ENCODE measurements at regions not wholly inside any gene's neighbourhood (a gene's known extent, or its start where the extent isn't known, plus 50 kb on each side); places are given as distances from the start of the nearest gene placed in this dataset.

GRCh38 chr13:87080100-87080779 lies 590.9 kb upstream of the SLITRK5 start:
- no peak overlapping the region for H3K4me3 ChIP-seq (ENCODE audit: low read length)
- no peak for TF ChIP-seq CTCF (conservative IDR thresholded peaks at IDR 0.05; ENCODE audit: low read depth, low read length)
- DNase-seq (ENCODE audit: low read depth): no peak

GRCh38 chr13:87084192-87084591 lies 587.0 kb upstream of the SLITRK5 start:
- no peak for TF ChIP-seq CTCF (conservative IDR thresholded peaks at IDR 0.05; ENCODE audit: low read depth, low read length)
- DNase-seq (ENCODE audit: low read depth): no peak
- no peak overlapping the region for H3K4me3 ChIP-seq (ENCODE audit: low read length)

- no peak for DNase-seq (ENCODE audit: low read depth)
- H3K4me3 ChIP-seq (ENCODE audit: low read length): no peak overlapping the region
- TF ChIP-seq CTCF (conservative IDR thresholded peaks at IDR 0.05; ENCODE audit: low read depth, low read length): no peak
These were observed 583.4 kb upstream of the SLITRK5 start for GRCh38 chr13:87087741-87088140.

GRCh38 chr13:87089391-87089790 lies 581.8 kb upstream of the SLITRK5 start:
- no peak for TF ChIP-seq CTCF (conservative IDR thresholded peaks at IDR 0.05; ENCODE audit: low read depth, low read length)
- H3K4me3 ChIP-seq (ENCODE audit: low read length): no peak overlapping the region
- no peak for DNase-seq (ENCODE audit: low read depth)

GRCh38 chr13:87093399-87093798 lies 577.8 kb upstream of the SLITRK5 start:
- H3K4me3 ChIP-seq (ENCODE audit: low read length): no peak overlapping the region
- TF ChIP-seq CTCF (conservative IDR thresholded peaks at IDR 0.05; ENCODE audit: low read depth, low read length): no peak
- DNase-seq (ENCODE audit: low read depth): no peak

GRCh38 chr13:87094646-87095045 lies 576.5 kb upstream of the SLITRK5 start:
- no peak overlapping the region for H3K4me3 ChIP-seq (ENCODE audit: low read length)
- TF ChIP-seq CTCF (conservative IDR thresholded peaks at IDR 0.05; ENCODE audit: low read depth, low read length): no peak
- no peak for DNase-seq (ENCODE audit: low read depth)

- TF ChIP-seq CTCF (conservative IDR thresholded peaks at IDR 0.05; ENCODE audit: low read depth, low read length): no peak
- no peak for DNase-seq (ENCODE audit: low read depth)
These were observed 570.7 kb upstream of the SLITRK5 start for GRCh38 chr13:87100431-87100830.

More at GRCh38 chr13:87100431-87100830, 570.7 kb upstream of the SLITRK5 start:
- no peak overlapping the region for H3K4me3 ChIP-seq (ENCODE audit: low read length)

All from retinal pigment epithelial cell (primary cell).